ENCODE measurements at regions not wholly inside any gene's neighbourhood (a gene's known extent, or its start where the extent isn't known, plus 50 kb on each side); places are given as distances from the start of the nearest gene placed in this dataset.

GRCh38 chr6:112979830-112980229 is 632.7 kb downstream of the RFPL4B start:
- Histone ChIP-seq H3K27me3 (ENCODE audit: insufficient read depth, low read length) (no peaks in the 10 kb centered on the region), H3K4me3 (ENCODE audit: low read depth, low read length, poor library complexity, severe bottlenecking) (no peak overlapping the region), H3K9me2 (ENCODE audit: low read depth, low read length) (no peaks in the 10 kb centered on the region), H3K9me3 (ENCODE audit: low read length) (no peaks in the 10 kb centered on the region), H4K20me1 (ENCODE audit: insufficient read depth, low read length) (no peaks in the 10 kb centered on the region), H3K27ac (ENCODE audit: low read depth, low read length, poor library complexity, severe bottlenecking) (no peak overlapping the region), H3F3A (ENCODE audit: insufficient read depth, low read length) (no peaks in the 10 kb centered on the region), H2AFZ (ENCODE audit: low read length) (no peak overlapping the region), H3K79me2 (ENCODE audit: insufficient read depth, low read length) (no peaks in the 10 kb centered on the region), H3K36me3 (ENCODE audit: insufficient read depth, low read length) (no peaks in the 10 kb centered on the region), H3K4me1 (ENCODE audit: insufficient read depth, low read length, severe bottlenecking) (no peaks in the 10 kb centered on the region), H3K4me2 (ENCODE audit: low read length) (no peak overlapping the region), H3K9ac (ENCODE audit: low read length) (no peak overlapping the region)
- TF ChIP-seq, protein P1, sequence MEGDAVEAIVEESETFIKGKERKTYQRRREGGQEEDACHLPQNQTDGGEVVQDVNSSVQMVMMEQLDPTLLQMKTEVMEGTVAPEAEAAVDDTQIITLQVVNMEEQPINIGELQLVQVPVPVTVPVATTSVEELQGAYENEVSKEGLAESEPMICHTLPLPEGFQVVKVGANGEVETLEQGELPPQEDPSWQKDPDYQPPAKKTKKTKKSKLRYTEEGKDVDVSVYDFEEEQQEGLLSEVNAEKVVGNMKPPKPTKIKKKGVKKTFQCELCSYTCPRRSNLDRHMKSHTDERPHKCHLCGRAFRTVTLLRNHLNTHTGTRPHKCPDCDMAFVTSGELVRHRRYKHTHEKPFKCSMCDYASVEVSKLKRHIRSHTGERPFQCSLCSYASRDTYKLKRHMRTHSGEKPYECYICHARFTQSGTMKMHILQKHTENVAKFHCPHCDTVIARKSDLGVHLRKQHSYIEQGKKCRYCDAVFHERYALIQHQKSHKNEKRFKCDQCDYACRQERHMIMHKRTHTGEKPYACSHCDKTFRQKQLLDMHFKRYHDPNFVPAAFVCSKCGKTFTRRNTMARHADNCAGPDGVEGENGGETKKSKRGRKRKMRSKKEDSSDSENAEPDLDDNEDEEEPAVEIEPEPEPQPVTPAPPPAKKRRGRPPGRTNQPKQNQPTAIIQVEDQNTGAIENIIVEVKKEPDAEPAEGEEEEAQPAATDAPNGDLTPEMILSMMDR (IDR thresholded peaks at IDR 0.05; ENCODE audit: low read length), result no peak
- TF ChIP-seq EZH2 (IDR thresholded peaks at IDR 0.05; ENCODE audit: borderline replicate concordance, low read length), result no peak

GRCh38 chr6:112980676-112981075 is 633.5 kb downstream of the RFPL4B start:
- no peak for TF ChIP-seq EZH2 (IDR thresholded peaks at IDR 0.05; ENCODE audit: borderline replicate concordance, low read length)
- TF ChIP-seq, protein P1 (IDR thresholded peaks at IDR 0.05; ENCODE audit: low read length), result no peak

GRCh38 chr6:112983713-112984261 is 636.7 kb downstream of the RFPL4B start:
- TF ChIP-seq, protein P1 (IDR thresholded peaks at IDR 0.05; ENCODE audit: low read length), result no peak
- no peak for TF ChIP-seq EZH2 (IDR thresholded peaks at IDR 0.05; ENCODE audit: borderline replicate concordance, low read length)
- no peaks in the 10 kb centered on the region for H3K4me1 ChIP-seq (ENCODE audit: insufficient read depth, low read length, severe bottlenecking)
- no peaks in the 10 kb centered on the region for H3K9me2 ChIP-seq (ENCODE audit: low read depth, low read length)
- no peaks in the 10 kb centered on the region for H3K36me3 ChIP-seq (ENCODE audit: insufficient read depth, low read length)
- no peak overlapping the region for H2AFZ ChIP-seq (ENCODE audit: low read length)
- no peak overlapping the region for H3K4me3 ChIP-seq (ENCODE audit: low read depth, low read length, poor library complexity, severe bottlenecking)
- H3K27ac ChIP-seq (ENCODE audit: low read depth, low read length, poor library complexity, severe bottlenecking), result no peak overlapping the region
- no peak overlapping the region for H3K4me2 ChIP-seq (ENCODE audit: low read length)
- H3K79me2 ChIP-seq (ENCODE audit: insufficient read depth, low read length), result no peaks in the 10 kb centered on the region
- H3K27me3 ChIP-seq (ENCODE audit: insufficient read depth, low read length), result no peaks in the 10 kb centered on the region
- no peaks in the 10 kb centered on the region for H4K20me1 ChIP-seq (ENCODE audit: insufficient read depth, low read length)
- H3K9ac ChIP-seq (ENCODE audit: low read length), result no peak overlapping the region
- no peaks in the 10 kb centered on the region for H3F3A ChIP-seq (ENCODE audit: insufficient read depth, low read length)
- no peaks in the 10 kb centered on the region for H3K9me3 ChIP-seq (ENCODE audit: low read length)

More at GRCh38 chr6:112980676-112981075, 633.5 kb downstream of the RFPL4B start:
- Histone ChIP-seq H3K9me3 (ENCODE audit: low read length) (no peaks in the 10 kb centered on the region), H3K9me2 (ENCODE audit: low read depth, low read length) (no peaks in the 10 kb centered on the region), H3K9ac (ENCODE audit: low read length) (no peak overlapping the region), H3K4me3 (ENCODE audit: low read depth, low read length, poor library complexity, severe bottlenecking) (no peak overlapping the region), H3K27me3 (ENCODE audit: insufficient read depth, low read length) (no peaks in the 10 kb centered on the region), H3K4me2 (ENCODE audit: low read length) (no peak overlapping the region), H3F3A (ENCODE audit: insufficient read depth, low read length) (no peaks in the 10 kb centered on the region), H3K79me2 (ENCODE audit: insufficient read depth, low read length) (no peaks in the 10 kb centered on the region), H2AFZ (ENCODE audit: low read length) (no peak overlapping the region), H3K36me3 (ENCODE audit: insufficient read depth, low read length) (no peaks in the 10 kb centered on the region), H4K20me1 (ENCODE audit: insufficient read depth, low read length) (no peaks in the 10 kb centered on the region), H3K4me1 (ENCODE audit: insufficient read depth, low read length, severe bottlenecking) (no peaks in the 10 kb centered on the region), H3K27ac (ENCODE audit: low read depth, low read length, poor library complexity, severe bottlenecking) (no peak overlapping the region)
